ENCODE measurements at regions not wholly inside any gene's neighbourhood (a gene's known extent, or its start where the extent isn't known, plus 50 kb on each side); places are given as distances from the start of the nearest gene placed in this dataset.

- no peak overlapping the region for H3K4me2 ChIP-seq (ENCODE audit: low read length)
- ATAC-seq (no peak), DNase-seq (ENCODE audit: low read depth, low spot score) (no peak)
- H3K79me2 ChIP-seq (ENCODE audit: insufficient read depth, low read length) = no peaks in the 10 kb centered on the region
- POLR2A ChIA-PET = no interaction called here
- no peak overlapping the region for H3K4me3 ChIP-seq (replicated peaks in 1 of 2; ENCODE audit: low read depth in 1 of 2, low read length in 2 of 2)
- no peak overlapping the region for H3K9ac ChIP-seq (ENCODE audit: low read length)
- intact Hi-C loops (cut with micrococcal nuclease) = no loop called here
- CTCF ChIA-PET = no interaction called here
- no peak overlapping the region for H2AFZ ChIP-seq (ENCODE audit: low read depth, low read length, poor library complexity, severe bottlenecking)
- H3K9me2 ChIP-seq (ENCODE audit: insufficient read depth) = no peaks in the 10 kb centered on the region
- no TSS peak for BruUV-seq (replicated peaks)
- H3K27ac ChIP-seq (ENCODE audit: low read depth, low read length) = no peak overlapping the region
- no peaks in the 10 kb centered on the region for H3K36me3 ChIP-seq (ENCODE audit: control insufficient read depth in 1 of 2, insufficient read depth in 2 of 2, low read length in 2 of 2)
- no peaks in the 10 kb centered on the region for H3K4me1 ChIP-seq (ENCODE audit: control insufficient read depth in 1 of 2, insufficient read depth in 2 of 2, low read length in 2 of 2)
- RAD21 ChIA-PET (ENCODE audit: low non-redundant PET in 1 of 2, low total read pairs in 2 of 2, uncharacterized antibody in 2 of 2, unreplicated experiment in 2 of 2) = no interaction called here
- no peaks in the 10 kb centered on the region for H3K9me3 ChIP-seq (ENCODE audit: control insufficient read depth in 1 of 2, insufficient read depth in 1 of 2, low read depth in 1 of 2, low read length in 2 of 2)
- H3K27me3 ChIP-seq (ENCODE audit: insufficient read depth, low read length) = no peaks in the 10 kb centered on the region
- no peaks in the 10 kb centered on the region for H4K20me1 ChIP-seq (ENCODE audit: insufficient read depth)
- TF ChIP-seq POLR2AphosphoS5 (IDR thresholded peaks at IDR 0.05; ENCODE audit: low read depth, low read length) (no peak), EZH2phosphoT487 (IDR thresholded peaks at IDR 0.05; ENCODE audit: borderline replicate concordance) (no peak), ZBTB33 (IDR thresholded peaks at IDR 0.05; ENCODE audit: extremely low read depth, insufficient replicate concordance, low read length) (no peak), EZH2 (IDR thresholded peaks at IDR 0.05) (no peak), SRF (IDR thresholded peaks at IDR 0.05; ENCODE audit: low read depth) (no peak), CTCF (IDR thresholded peaks at IDR 0.05 in 2 of 3, conservative IDR thresholded peaks at IDR 0.05 in 1 of 3; ENCODE audit: borderline replicate concordance in 1 of 3, insufficient read depth in 1 of 3, low read depth in 2 of 3, low read length in 2 of 3) (no peak), RAD21 (IDR thresholded peaks at IDR 0.05; ENCODE audit: low read depth) (no peak), FOSL1 (IDR thresholded peaks at IDR 0.05; ENCODE audit: low read depth) (no peak), CEBPB (IDR thresholded peaks at IDR 0.05; ENCODE audit: low read depth) (no peak), ATF3 (IDR thresholded peaks at IDR 0.05) (no peak), SP1 (IDR thresholded peaks at IDR 0.05; ENCODE audit: low read depth) (no peak), MAX (IDR thresholded peaks at IDR 0.05) (no peak), TCF7L2 (IDR thresholded peaks at IDR 0.05; ENCODE audit: borderline replicate concordance, extremely low read depth, insufficient read depth, insufficient read length) (no peak), SIN3A (IDR thresholded peaks at IDR 0.05; ENCODE audit: low read depth) (no peak), CBX3 (IDR thresholded peaks at IDR 0.05; ENCODE audit: low read depth) (no peak), YY1 (IDR thresholded peaks at IDR 0.05; ENCODE audit: extremely low read depth, insufficient replicate concordance, low read depth, low read length) (no peak), REST (IDR thresholded peaks at IDR 0.05; ENCODE audit: low read depth) (no peak), ZFX (IDR thresholded peaks at IDR 0.05) (no peak)
Observed at GRCh38 chr12:71230542-71230941, 72.7 kb upstream of the TSPAN8 start.

All from HCT116 (cell line).